GM19397 (cell line): ENCODE measurements at regions not wholly inside any gene's neighbourhood (a gene's known extent, or its start where the extent isn't known, plus 50 kb on each side); places are given as distances from the start of the nearest gene placed in this dataset.

Source experiments
- ATAC-seq: cut with Tn5 transposase; IDR thresholded peaks from one replicate; pipeline ENCODE4 v1.9.1; 2021; ENCODE audit warnings: mild to moderate bottlenecking, moderate library complexity; ENCODE audit not compliant: unreplicated experiment

DNA sequence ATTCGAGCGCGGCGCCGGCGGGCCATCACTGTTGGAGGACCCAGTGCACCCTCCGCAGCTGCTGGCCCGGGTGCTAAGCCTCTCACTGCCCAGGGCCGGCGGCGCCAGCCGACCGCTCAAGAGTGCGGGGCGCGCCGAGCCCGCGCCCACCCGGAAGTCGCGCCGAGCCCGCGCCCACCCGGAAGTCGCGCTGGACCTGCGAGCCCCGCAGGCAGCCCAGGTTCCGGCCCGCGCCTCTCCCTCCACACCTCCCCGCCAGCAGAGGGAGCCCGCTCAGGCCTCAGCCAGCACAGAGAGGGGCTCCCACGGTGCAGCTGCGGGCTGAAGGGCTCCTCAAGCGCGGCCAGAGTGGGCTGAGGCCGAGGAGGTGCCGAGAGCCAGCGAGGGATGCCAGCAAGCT lies 170.8 kb downstream of the GTF2H2C_2 start:
- peak; percentile 58 for ATAC-seq
